Neural progenitor cell (in vitro differentiated cells): ENCODE measurements at regions not wholly inside any gene's neighbourhood (a gene's known extent, or its start where the extent isn't known, plus 50 kb on each side); places are given as distances from the start of the nearest gene placed in this dataset.

Source experiments
- CTCF ChIP-seq: fragments of 200-600 bp; sonication (generic); IDR thresholded peaks from 2 replicates; pipeline ENCODE4 v1.5.1; 2017; ENCODE audit warnings: antibody characterized with exemption, mild to moderate bottlenecking
- EZH2 ChIP-seq: fragments of 200-600 bp; sonication (generic); IDR thresholded peaks from 2 replicates; pipeline ENCODE4 v1.6.1; 2017; ENCODE audit warnings: antibody characterized with exemption, mild to moderate bottlenecking, moderate library complexity
- EZH2phosphoT487 ChIP-seq: fragments of 200-600 bp; sonication (generic); IDR thresholded peaks from 2 replicates; pipeline ENCODE4 v1.6.1; 2017; ENCODE audit warnings: antibody characterized with exemption

GRCh38 chr13:106867249-106867648 lies 299.3 kb upstream of the ARGLU1 start:
- TF ChIP-seq CTCF (no peak), EZH2phosphoT487 (no peak), EZH2 (no peak)
